Endodermal cell (in vitro differentiated cells): ENCODE measurements at regions not wholly inside any gene's neighbourhood (a gene's known extent, or its start where the extent isn't known, plus 50 kb on each side); places are given as distances from the start of the nearest gene placed in this dataset.

Experiments
- DNase-seq: peaks from one replicate; pipeline ENCODE4 v3.0.0-alpha.2; 2017
- H3K27ac ChIP-seq: 2 replicates; pipeline ENCODE4 v1.5.1; 2013; ENCODE audit warnings: mild to moderate bottlenecking, low read depth, low read length, moderate library complexity
- H3K27me3 ChIP-seq: 2 replicates; pipeline ENCODE4 v1.6.1; 2013; ENCODE audit warnings: mild to moderate bottlenecking, low read length, moderate library complexity; ENCODE audit not compliant: insufficient read depth, control insufficient read depth, poor library complexity, severe bottlenecking
- H3K36me3 ChIP-seq: 2 replicates; pipeline ENCODE4 v1.7.0; 2013; ENCODE audit warnings: mild to moderate bottlenecking, low read length, moderate library complexity; ENCODE audit not compliant: control insufficient read depth, insufficient read depth
- H3K4me1 ChIP-seq: one replicate; pipeline ENCODE4 v1.7.0; 2013; ENCODE audit warnings: low read length; ENCODE audit not compliant: control insufficient read depth, insufficient read depth
- H3K4me3 ChIP-seq: 2 replicates; pipeline ENCODE4 v1.5.1; 2013; ENCODE audit warnings: mild to moderate bottlenecking, low read length, moderate library complexity
- H3K9ac ChIP-seq: 2 replicates; pipeline ENCODE4 v1.6.1; 2013; ENCODE audit warnings: mild to moderate bottlenecking, low read length, moderate library complexity; ENCODE audit not compliant: poor library complexity, severe bottlenecking; ENCODE audit errors: extremely low read depth
- H3K9me3 ChIP-seq: 2 replicates; pipeline ENCODE4 v1.6.1; 2013; ENCODE audit warnings: mild to moderate bottlenecking, low read length, moderate library complexity; ENCODE audit not compliant: control insufficient read depth
- H3K27ac Mint-ChIP-seq: 2 replicates; pipeline ENCODE4 v1.8.0; 2020; ENCODE audit warnings: mixed read lengths
- H3K27me3 Mint-ChIP-seq: 2 replicates; pipeline ENCODE4 v1.8.0; 2021; ENCODE audit warnings: mild to moderate bottlenecking, mixed read lengths; ENCODE audit not compliant: insufficient read depth
- H3K36me3 Mint-ChIP-seq: 2 replicates; pipeline ENCODE4 v1.8.0; 2020; ENCODE audit warnings: low read depth, mixed read lengths
- H3K4me1 Mint-ChIP-seq: 2 replicates; pipeline ENCODE4 v1.8.0; 2020; ENCODE audit warnings: mixed read lengths
- H3K4me3 Mint-ChIP-seq: 2 replicates; pipeline ENCODE4 v1.8.0; 2020; ENCODE audit warnings: mild to moderate bottlenecking, moderate library complexity, mixed read lengths
- H3K9me3 Mint-ChIP-seq: 2 replicates; pipeline ENCODE4 v1.8.0; 2020; ENCODE audit warnings: mild to moderate bottlenecking, mixed read lengths
- CTCF ChIP-seq: fragments of 200-600 bp; sonication (generic); conservative IDR thresholded peaks from 2 replicates; pipeline ENCODE4 v1.5.0; 2021; ENCODE audit warnings: antibody characterized with exemption, mild to moderate bottlenecking
- WGBS, 2 experiments: methylation state at CpG; one replicate each; pipeline versions ENCODE4 v1.1.5 to v1.1.7; 2013; ENCODE audit warnings: missing lambda C conversion rate in 2 of 2, mixed read lengths in 1 of 2; ENCODE audit not compliant: insufficient coverage in 1 of 2, insufficient read length in 1 of 2; 5-methylcytosine and 5-hydroxymethylcytosine counted together

- H3K4me1 Mint-ChIP-seq = peaks cover 41% of the 10 kb centered on the region
- H3K9me3 Mint-ChIP-seq = no peaks in the 10 kb centered on the region
- no peak for DNase-seq
- Histone ChIP-seq H3K4me3 (no peak overlapping the region), H3K27ac (no peak overlapping the region), H3K4me1 (peaks cover 19% of the 10 kb centered on the region), H3K27me3 (no peaks in the 10 kb centered on the region), H3K9me3 (no peaks in the 10 kb centered on the region), H3K36me3 (no peaks in the 10 kb centered on the region), H3K9ac (no peak overlapping the region)
- H3K4me3 Mint-ChIP-seq = no peak overlapping the region
- peaks cover 12% of the 10 kb centered on the region for H3K27me3 Mint-ChIP-seq
- H3K36me3 Mint-ChIP-seq = no peaks in the 10 kb centered on the region
- no peak for TF ChIP-seq CTCF
- 97% methylated on average over 5 to 8 of the region's 8 CpGs for WGBS, 2 experiments
- H3K27ac Mint-ChIP-seq = no peak overlapping the region
Measured at GRCh38 chr10:128215733-128216132, 89.5 kb upstream of the MKI67 start.

GRCh38 chr10:128217136-128217535 is 90.9 kb upstream of the MKI67 start:
- H3K27me3 Mint-ChIP-seq = peaks cover 3% of the 10 kb centered on the region
- Histone ChIP-seq H3K27me3 (no peaks in the 10 kb centered on the region), H3K9ac (no peak overlapping the region), H3K4me3 (no peak overlapping the region), H3K4me1 (peaks cover 19% of the 10 kb centered on the region), H3K27ac (no peak overlapping the region), H3K36me3 (no peaks in the 10 kb centered on the region), H3K9me3 (no peaks in the 10 kb centered on the region)
- no peaks in the 10 kb centered on the region for H3K36me3 Mint-ChIP-seq
- no peaks in the 10 kb centered on the region for H3K9me3 Mint-ChIP-seq
- peaks cover 36% of the 10 kb centered on the region for H3K4me1 Mint-ChIP-seq
- no peak overlapping the region for H3K27ac Mint-ChIP-seq
- H3K4me3 Mint-ChIP-seq = no peak overlapping the region
- DNase-seq = no peak
- 93 to 94% methylated on average over 7 of the region's 7 CpGs for WGBS, 2 experiments
- no peak for TF ChIP-seq CTCF

GRCh38 chr10:128218161-128218560 is 91.9 kb upstream of the MKI67 start:
- H3K36me3 Mint-ChIP-seq = no peaks in the 10 kb centered on the region
- no peaks in the 10 kb centered on the region for H3K9me3 ChIP-seq

More at GRCh38 chr10:128218161-128218560, 91.9 kb upstream of the MKI67 start:
- Mint-ChIP-seq H3K27ac (no peak overlapping the region), H3K9me3 (no peaks in the 10 kb centered on the region), H3K27me3 (no peaks in the 10 kb centered on the region), H3K4me1 (peaks cover 26% of the 10 kb centered on the region), H3K4me3 (no peak overlapping the region)
- no peak overlapping the region for H3K9ac ChIP-seq
- no peaks in the 10 kb centered on the region for H3K27me3 ChIP-seq
- H3K4me3 ChIP-seq = no peak overlapping the region
- WGBS, 2 experiments = 87 to 92% methylated on average over 4 of the region's 4 CpGs
- no peak for TF ChIP-seq CTCF
- no peak overlapping the region for H3K27ac ChIP-seq
- no peaks in the 10 kb centered on the region for H3K36me3 ChIP-seq
- peaks cover 19% of the 10 kb centered on the region for H3K4me1 ChIP-seq
- DNase-seq = no peak
